EL (cell line): ENCODE measurements at regions not wholly inside any gene's neighbourhood (a gene's known extent, or its start where the extent isn't known, plus 50 kb on each side); places are given as distances from the start of the nearest gene placed in this dataset.
"Not testable (repeated sequence)": the region's sequence is repeated elsewhere in the genome, so short reads cannot be mapped to it uniquely, and the experiment has no call there.

Source experiments
- DNase-seq: peaks from one replicate; pipeline ENCODE4 v3.0.0-alpha.2; 2016

GRCh38 chrX:144202726-144203125 lies 318.9 kb downstream of the UBE2NL start:
- DNase-seq: not testable (repeated sequence)

GRCh38 chrX:144208360-144209024 lies 324.6 kb downstream of the UBE2NL start:
- DNase-seq: not testable (repeated sequence)

GRCh38 chrX:144214651-144215050 lies 330.8 kb downstream of the UBE2NL start:
- no peak for DNase-seq

GRCh38 chrX:144219035-144219434 lies 335.2 kb downstream of the UBE2NL start:
- DNase-seq: no peak

GRCh38 chrX:144231116-144231785 lies 347.4 kb downstream of the UBE2NL start:
- not testable (repeated sequence) for DNase-seq

GRCh38 chrX:144253356-144253755 lies 369.5 kb downstream of the UBE2NL start:
- DNase-seq: no peak

- DNase-seq: no peak
These were observed 375.2 kb downstream of the UBE2NL start for GRCh38 chrX:144259054-144259453.

- no peak for DNase-seq
These were observed 381.8 kb downstream of the UBE2NL start for GRCh38 chrX:144265641-144266040.

GRCh38 chrX:144275367-144275766 lies 391.5 kb downstream of the UBE2NL start:
- no peak for DNase-seq

- DNase-seq: no peak
These were observed 392.0 kb downstream of the UBE2NL start for GRCh38 chrX:144275843-144276242.

- DNase-seq: no peak
These were observed 409.4 kb downstream of the UBE2NL start for GRCh38 chrX:144293229-144293628.

GRCh38 chrX:144295921-144296320 lies 412.1 kb downstream of the UBE2NL start:
- no peak for DNase-seq

- DNase-seq: no peak
These were observed 413.4 kb downstream of the UBE2NL start for GRCh38 chrX:144297221-144297620.

GRCh38 chrX:144327495-144327894 lies 443.6 kb downstream of the UBE2NL start:
- DNase-seq: no peak

GRCh38 chrX:144333429-144333828 lies 449.6 kb downstream of the UBE2NL start:
- DNase-seq: no peak

GRCh38 chrX:144334577-144334976 lies 450.7 kb downstream of the UBE2NL start:
- no peak for DNase-seq

GRCh38 chrX:144335402-144335801 lies 451.5 kb downstream of the UBE2NL start:
- no peak for DNase-seq

GRCh38 chrX:144379156-144379555 lies 495.3 kb downstream of the UBE2NL start:
- no peak for DNase-seq

- no peak for DNase-seq
These were observed 504.9 kb downstream of the UBE2NL start for GRCh38 chrX:144388738-144389137.
